Erythroblast (primary cell): ENCODE measurements at regions not wholly inside any gene's neighbourhood (a gene's known extent, or its start where the extent isn't known, plus 50 kb on each side); places are given as distances from the start of the nearest gene placed in this dataset.

Experiments
- GATA1 ChIP-seq: IDR thresholded peaks from 2 replicates; pipeline ENCODE4 v1.6.1; 2011; ENCODE audit warnings: low read depth, mild to moderate bottlenecking, control low read depth, low read length, moderate library complexity
- POLR2A ChIP-seq: IDR thresholded peaks from 2 replicates; pipeline ENCODE4 v1.6.1; 2011; ENCODE audit warnings: mild to moderate bottlenecking, low read length

GRCh38 chr19:30244533-30244932 is 127.7 kb upstream of the ZNF536 start:
- TF ChIP-seq POLR2A (no peak), GATA1 (no peak)
